ENCODE measurements at regions not wholly inside any gene's neighbourhood (a gene's known extent, or its start where the extent isn't known, plus 50 kb on each side); places are given as distances from the start of the nearest gene placed in this dataset.
A peak's percentile ranks its signal among the peaks of the same experiment; 100 is the strongest.

DNA sequence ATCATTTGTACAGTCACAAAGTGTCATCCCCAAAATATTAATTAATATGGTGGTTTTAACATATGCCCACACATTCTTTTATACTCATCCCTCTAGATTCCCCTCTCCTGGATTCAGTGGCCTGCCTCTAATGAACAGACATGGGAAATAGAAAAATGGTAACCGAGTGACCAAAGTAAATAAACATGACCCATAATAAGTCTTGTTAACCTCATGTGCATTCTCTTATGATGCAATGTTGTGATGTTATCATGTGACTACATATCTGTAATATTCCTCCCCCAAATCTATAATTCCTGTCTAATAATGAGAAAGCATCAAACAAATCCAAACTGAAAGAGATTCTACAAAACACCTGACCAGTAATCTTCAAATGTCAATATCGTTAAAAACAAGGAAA is 164.5 kb upstream of the PRSS1 start:
- POLR2A ChIA-PET (ENCODE audit: unreplicated experiment): no interaction called here

More for the DNA sequence above, 164.5 kb upstream of the PRSS1 start:
- Histone ChIP-seq H3K4me1 (ENCODE audit: control insufficient read depth, insufficient read depth, low read length) (peaks cover 10% of the 10 kb centered on the region), H3K27ac (ENCODE audit: insufficient read depth, low read length) (no peak overlapping the region), H2BK5ac (ENCODE audit: low read depth, low read length, poor library complexity, severe bottlenecking) (no peak overlapping the region), H3K56ac (ENCODE audit: extremely low read depth, insufficient read depth, low read length) (no peak overlapping the region), H3K4ac (ENCODE audit: low read depth, low read length) (no peak overlapping the region), H2BK15ac (ENCODE audit: low read depth, low read length) (no peak overlapping the region; the same call in 2 of the 3 replicates), H3K36me3 (ENCODE audit: control insufficient read depth, insufficient read depth, low read length) (no peaks in the 10 kb centered on the region), H4K91ac (ENCODE audit: insufficient read depth, low read depth, low read length) (no peak overlapping the region), H3K4me3 (ENCODE audit: insufficient read depth, low read depth, low read length) (no peak overlapping the region), H3K79me1 (ENCODE audit: low read depth in 1 of 2, low read length in 2 of 2) (no peaks in the 10 kb centered on the region), H2AFZ (replicated peaks; ENCODE audit: low read length, poor library complexity) (no peak overlapping the region), H3K9me1 (ENCODE audit: insufficient read depth, low read length) (peaks cover 8% of the 10 kb centered on the region), H4K5ac (ENCODE audit: low read depth, low read length) (no peak overlapping the region), H4K8ac (ENCODE audit: low read depth in 2 of 2, low read length in 2 of 2) (no peak overlapping the region), H2AK5ac (ENCODE audit: low read depth, low read length) (no peak overlapping the region), H2BK20ac (ENCODE audit: low read depth, low read length) (no peak overlapping the region; the same call in 1 of the 2 replicates), H3K14ac (replicated peaks; ENCODE audit: low read depth, low read length) (no peak overlapping the region), H3K4me2 (ENCODE audit: low read depth, low read length) (no peak overlapping the region), H3K23ac (ENCODE audit: low read depth, low read length) (no peak overlapping the region), H3K9me3 (ENCODE audit: control insufficient read depth, insufficient read depth, low read length) (no peaks in the 10 kb centered on the region), H3K9ac (ENCODE audit: low read depth, low read length) (no peak overlapping the region), H3K18ac (ENCODE audit: low read depth, low read length) (no peak overlapping the region), H2AK9ac (replicated peaks; ENCODE audit: low read depth, low read length, poor library complexity) (no peak overlapping the region), H3K27me3 (ENCODE audit: control insufficient read depth, insufficient read depth, low read length) (no peaks in the 10 kb centered on the region), H2BK120ac (ENCODE audit: low read depth, low read length) (no peak overlapping the region), H4K20me1 (ENCODE audit: insufficient read depth, low read length) (no peaks in the 10 kb centered on the region)
- no CpG with 5 or more reads among the region's 2 CpGs for WGBS, 2 experiments (ENCODE audit: extremely low coverage in 2 of 2, insufficient read length in 1 of 2)
- dilution Hi-C loops (cut with HindIII; ENCODE audit: low sequenced_read_pairs, unreplicated experiment) (no loop called here), in situ Hi-C loops (cut with MboI; ENCODE audit: low sequenced_read_pairs) (no loop called here), intact Hi-C loops (cut with micrococcal nuclease) (no loop called here)
- CTCF ChIA-PET: interaction anchor here (0.6 to 1.3 kb wide), 6 partner anchors 8 to 198 kb away, joined by 3 to 14 read pairs (median 3); no protein-coding TSS in a partner anchor
- peak; percentile 69 for TF ChIP-seq CEBPB (IDR thresholded peaks at IDR 0.05; ENCODE audit: low read depth, low read length)
- TF ChIP-seq MAZ (IDR thresholded peaks at IDR 0.05; ENCODE audit: borderline replicate concordance, low read depth, low read length): no peak
- TF ChIP-seq BHLHE40 (IDR thresholded peaks at IDR 0.05; ENCODE audit: low read depth, low read length): peak; percentile 29; the same call in 1 of the 2 replicates
- no peak for TF ChIP-seq NFE2L2 (IDR thresholded peaks at IDR 0.05; ENCODE audit: low read depth, low read length)
- no TSS peak for BruUV-seq (replicated peaks)
- DNase-seq (peak; percentile 26), ATAC-seq (ENCODE audit: low read depth) (no peak)
